Kidney (tissue), 13 donors: ENCODE measurements at regions not wholly inside any gene's neighbourhood (a gene's known extent, or its start where the extent isn't known, plus 50 kb on each side); places are given as distances from the start of the nearest gene placed in this dataset.

Experiments used
- DNase-seq, 5 donors: peaks; one replicate each; pipeline ENCODE4 v3.0.0-alpha.2; 2013 to 2020
- FAIRE-seq: peaks from 2 replicates; lab custom pipeline; 2012; peaks lifted over from hg19 to GRCh38; lab: Jason Lieb, UNC
- H3K27ac ChIP-seq, 2 donors: one replicate each; pipeline ENCODE4 v1.7.0; 2013; ENCODE audit warnings: low read depth in 2 of 2, low read length in 2 of 2, inconsistent platforms in 1 of 2
- H3K27me3 ChIP-seq: one replicate; pipeline ENCODE4 v1.7.1; 2013; ENCODE audit warnings: low read length, inconsistent platforms; ENCODE audit not compliant: control insufficient read depth, insufficient read depth
- H3K36me3 ChIP-seq, 3 donors: one replicate each; pipeline versions ENCODE4 v1.7.0 to v1.7.1; 2013; ENCODE audit warnings: low read length in 3 of 3, control low read depth in 1 of 3, inconsistent platforms in 1 of 3; ENCODE audit not compliant: insufficient read depth in 3 of 3, control insufficient read depth in 2 of 3
- H3K4me1 ChIP-seq, 3 donors: one replicate each; pipeline versions ENCODE4 v1.7.0 to v1.7.1; 2013; ENCODE audit warnings: low read length in 3 of 3, inconsistent platforms in 1 of 3, low read depth in 1 of 3; ENCODE audit not compliant: control insufficient read depth in 2 of 3, insufficient read depth in 2 of 3
- H3K4me3 ChIP-seq, 3 donors: one replicate each; pipeline versions ENCODE4 v1.7.0 to v1.8.1; 2013; ENCODE audit warnings: low read length in 3 of 3, control low read depth in 1 of 3, inconsistent platforms in 1 of 3
- H3K9ac ChIP-seq, 3 donors: one replicate each; pipeline versions ENCODE4 v1.7.0 to v1.7.1; 2013; ENCODE audit warnings: low read length in 3 of 3, control low read depth in 1 of 3, inconsistent platforms in 1 of 3
- H3K9me3 ChIP-seq, 3 donors: one replicate each; pipeline versions ENCODE4 v1.7.0 to v1.7.1; 2013; ENCODE audit warnings: low read length in 3 of 3, control low read depth in 1 of 3, inconsistent platforms in 1 of 3; ENCODE audit not compliant: control insufficient read depth in 2 of 3, insufficient read depth in 1 of 3
- CTCF ChIP-seq: IDR thresholded peaks from 3 replicates; pipeline ENCODE4 v1.5.1; 2012; ENCODE audit warnings: mild to moderate bottlenecking, moderate library complexity, borderline replicate concordance; ENCODE audit not compliant: insufficient read depth; ENCODE audit errors: extremely low read depth
- intact Hi-C: fragments of 100-400 bp; cut with DNase I; formaldehyde crosslinking; loops from one replicate; pipeline ENCODE4 v1.11.1; 2022
- donor health status: control.
- donor health status: control.
- donor health status: control.
- donor health status: control.
- donor health status: control.
- donor health status: DM: yes; HTN: yes; CAD: no.
- donor health status: Normal renal cell carcinoma (clear cell type).

GRCh38 chr21:35571910-35572309 is 488.4 kb downstream of the SETD4 start:
- Histone ChIP-seq H3K27me3 (no peaks in the 10 kb centered on the region), H3K9me3 (no peaks in the 10 kb centered on the region), H3K4me3 (no peak overlapping the region), H3K36me3 (no peaks in the 10 kb centered on the region), H3K9ac (no peak overlapping the region), H3K4me1 (no peaks in the 10 kb centered on the region), H3K27ac (no peak overlapping the region)
- no peak for TF ChIP-seq CTCF
- DNase-seq: no peak
- no peak for FAIRE-seq
- intact Hi-C loops: no loop called here

GRCh38 chr21:35568643-35569042 is 491.7 kb downstream of the SETD4 start:
- Histone ChIP-seq H3K27ac (no peak overlapping the region), H3K36me3 (no peaks in the 10 kb centered on the region), H3K27me3 (no peaks in the 10 kb centered on the region), H3K4me3 (no peak overlapping the region), H3K4me1 (peaks cover 0 to 3% (median 0%) of the 10 kb centered on the region in 3 donors), H3K9ac (no peak overlapping the region), H3K9me3 (no peaks in the 10 kb centered on the region)
- no peak for TF ChIP-seq CTCF
- intact Hi-C loops: no loop called here
- FAIRE-seq (no peak), DNase-seq (no peak)

GRCh38 chr21:35566874-35567273 is 493.5 kb downstream of the SETD4 start:
- Histone ChIP-seq H3K4me1 (peaks cover 0 to 3% (median 0%) of the 10 kb centered on the region in 3 donors), H3K4me3 (no peak overlapping the region), H3K27ac (no peak overlapping the region), H3K27me3 (no peaks in the 10 kb centered on the region), H3K9ac (no peak overlapping the region), H3K36me3 (no peaks in the 10 kb centered on the region), H3K9me3 (no peaks in the 10 kb centered on the region)
- FAIRE-seq (no peak), DNase-seq (no peak)
- TF ChIP-seq CTCF: no peak
- intact Hi-C loops: no loop called here

GRCh38 chr21:35565204-35565611 is 495.1 kb downstream of the SETD4 start:
- intact Hi-C loops: no loop called here
- TF ChIP-seq CTCF: no peak

More at GRCh38 chr21:35565204-35565611, 495.1 kb downstream of the SETD4 start:
- no peak overlapping the region for H3K9ac ChIP-seq
- H3K4me1 ChIP-seq: peaks cover 0 to 3% (median 0%) of the 10 kb centered on the region in 3 donors
- no peak overlapping the region for H3K27ac ChIP-seq
- no peaks in the 10 kb centered on the region for H3K36me3 ChIP-seq
- H3K4me3 ChIP-seq: no peak overlapping the region
- no peaks in the 10 kb centered on the region for H3K27me3 ChIP-seq
- DNase-seq (peak in 1 of 5 donors; percentile 82), FAIRE-seq (no peak)
- H3K9me3 ChIP-seq: no peaks in the 10 kb centered on the region
